Prostate gland (tissue), 2 donors: ENCODE measurements at regions not wholly inside any gene's neighbourhood (a gene's known extent, or its start where the extent isn't known, plus 50 kb on each side); places are given as distances from the start of the nearest gene placed in this dataset.

Source experiments
- DNase-seq: peaks from one replicate; pipeline ENCODE4 v3.0.0-alpha.2; 2019; ENCODE audit warnings: low spot score
- H3K27ac ChIP-seq, 2 donors: fragments of 200-600 bp; sonication (generic); 2 replicates each; pipeline ENCODE4 v1.5.1; 2017 to 2019
- H3K27me3 ChIP-seq: fragments of 200-600 bp; sonication (generic); replicated peaks from 2 replicates; pipeline ENCODE4 v1.5.1; 2019; ENCODE audit not compliant: insufficient read depth
- H3K36me3 ChIP-seq, 2 donors: fragments of 200-600 bp; sonication (generic); 1 replicate in 1 of 2; 2 replicates in 1 of 2; pipeline versions ENCODE4 v1.5.1 to v1.8.1; 2017 to 2019
- H3K4me1 ChIP-seq: fragments of 200-600 bp; sonication (generic); replicated peaks from 2 replicates; pipeline ENCODE4 v1.5.1; 2019
- H3K4me3 ChIP-seq, 2 donors: fragments of 200-600 bp; sonication (generic); 2 replicates each; pipeline ENCODE4 v1.5.1; 2017 to 2019
- H3K9me3 ChIP-seq: fragments of 200-600 bp; sonication (generic); 2 replicates; pipeline ENCODE4 v1.5.1; 2017
- POLR2A ChIP-seq: fragments of 450-650 bp; IDR thresholded peaks from one replicate; pipeline ENCODE4 v1.6.1; 2016; ENCODE audit warnings: antibody characterized with exemption, mild to moderate bottlenecking
- POLR2AphosphoS5 ChIP-seq: sonication (generic); formaldehyde crosslinking; IDR thresholded peaks from one replicate; pipeline ENCODE4 v1.6.1; 2017; ENCODE audit warnings: antibody characterized with exemption
- WGBS: methylation state at CpG from one replicate; pipeline ENCODE4 v1.1.5; 2018; 5-methylcytosine and 5-hydroxymethylcytosine counted together
- intact Hi-C: fragments of 100-400 bp; cut with DNase I; formaldehyde crosslinking; loops from one replicate; pipeline ENCODE4 v1.14.2; 2022
- TF ChIP-seq, protein P1 (sequence below), 4 experiments: fragments of 200-600 bp in 2 of 4; fragments of 450-650 bp in 2 of 4; sonication (generic) in 2 of 4; IDR thresholded peaks; 1 replicate in 3 of 4; 2 replicates in 1 of 4; pipeline ENCODE4 v1.5.1; 2016 to 2019; ENCODE audit warnings: antibody characterized with exemption in 4 of 4, mild to moderate bottlenecking in 2 of 4, moderate library complexity in 2 of 4

DNA sequence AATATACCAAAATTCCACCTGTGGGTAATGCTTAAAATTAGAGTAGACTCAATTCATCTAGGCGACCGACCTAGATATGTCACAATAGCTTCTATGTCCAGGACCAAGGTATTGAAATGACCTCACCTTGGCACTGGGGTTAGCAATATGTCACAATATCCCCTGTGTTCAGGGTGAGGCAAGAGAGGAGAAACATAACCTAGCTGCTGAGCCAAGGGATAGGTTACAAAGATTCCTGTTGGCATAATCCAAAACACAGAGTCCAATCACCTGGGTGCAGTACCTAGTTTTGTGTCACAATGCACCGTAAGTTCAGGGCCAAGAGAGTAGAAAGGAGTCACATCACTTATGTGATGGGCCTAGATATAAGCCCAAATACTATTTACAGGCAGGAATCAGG lies 957.5 kb upstream of the TSPY4 start:
- TF ChIP-seq POLR2A, result no peak
- TF ChIP-seq POLR2AphosphoS5, result no peak
- TF ChIP-seq, protein P1, sequence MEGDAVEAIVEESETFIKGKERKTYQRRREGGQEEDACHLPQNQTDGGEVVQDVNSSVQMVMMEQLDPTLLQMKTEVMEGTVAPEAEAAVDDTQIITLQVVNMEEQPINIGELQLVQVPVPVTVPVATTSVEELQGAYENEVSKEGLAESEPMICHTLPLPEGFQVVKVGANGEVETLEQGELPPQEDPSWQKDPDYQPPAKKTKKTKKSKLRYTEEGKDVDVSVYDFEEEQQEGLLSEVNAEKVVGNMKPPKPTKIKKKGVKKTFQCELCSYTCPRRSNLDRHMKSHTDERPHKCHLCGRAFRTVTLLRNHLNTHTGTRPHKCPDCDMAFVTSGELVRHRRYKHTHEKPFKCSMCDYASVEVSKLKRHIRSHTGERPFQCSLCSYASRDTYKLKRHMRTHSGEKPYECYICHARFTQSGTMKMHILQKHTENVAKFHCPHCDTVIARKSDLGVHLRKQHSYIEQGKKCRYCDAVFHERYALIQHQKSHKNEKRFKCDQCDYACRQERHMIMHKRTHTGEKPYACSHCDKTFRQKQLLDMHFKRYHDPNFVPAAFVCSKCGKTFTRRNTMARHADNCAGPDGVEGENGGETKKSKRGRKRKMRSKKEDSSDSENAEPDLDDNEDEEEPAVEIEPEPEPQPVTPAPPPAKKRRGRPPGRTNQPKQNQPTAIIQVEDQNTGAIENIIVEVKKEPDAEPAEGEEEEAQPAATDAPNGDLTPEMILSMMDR (IDR thresholded peaks at IDR 0.05), result no peak
- no peaks in the 10 kb centered on the region for H3K9me3 ChIP-seq
- H3K4me1 ChIP-seq, result no peaks in the 10 kb centered on the region
- 44% methylated on average over 1 of the region's 3 CpGs for WGBS
- no peak for DNase-seq
- H3K4me3 ChIP-seq, result no peak overlapping the region
- intact Hi-C loops, result no loop called here
- no peaks in the 10 kb centered on the region for H3K36me3 ChIP-seq
- H3K27ac ChIP-seq, result no peak overlapping the region
- H3K27me3 ChIP-seq, result no peaks in the 10 kb centered on the region

DNA sequence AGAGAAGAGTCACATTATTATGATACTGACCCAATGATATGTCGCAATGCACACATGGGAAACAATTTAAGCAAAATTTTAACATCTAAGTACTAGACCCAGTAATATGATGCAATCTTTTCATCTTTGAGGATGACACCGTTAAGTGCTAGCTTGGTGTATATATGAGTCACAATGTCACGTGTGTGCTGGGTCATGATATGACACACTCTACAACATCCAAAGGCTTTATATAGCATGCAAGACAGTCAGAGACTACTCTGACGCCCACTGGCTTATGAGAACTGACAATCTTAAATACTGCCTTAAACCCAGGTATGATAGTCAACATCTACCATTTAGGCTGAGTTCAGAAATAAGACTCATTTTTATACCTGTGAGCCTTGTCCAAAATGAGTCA lies 955.8 kb upstream of the TSPY4 start:
- H3K4me1 ChIP-seq, result no peaks in the 10 kb centered on the region
- H3K36me3 ChIP-seq, result no peaks in the 10 kb centered on the region
- no peak overlapping the region for H3K27ac ChIP-seq
- 71% methylated on average over 4 of the region's 4 CpGs for WGBS
- TF ChIP-seq, protein P1 (IDR thresholded peaks at IDR 0.05), result no peak
- TF ChIP-seq POLR2A, result no peak
- TF ChIP-seq POLR2AphosphoS5, result no peak
- intact Hi-C loops, result no loop called here
- no peak for DNase-seq
- no peak overlapping the region for H3K4me3 ChIP-seq
- H3K9me3 ChIP-seq, result no peaks in the 10 kb centered on the region
- no peaks in the 10 kb centered on the region for H3K27me3 ChIP-seq

DNA sequence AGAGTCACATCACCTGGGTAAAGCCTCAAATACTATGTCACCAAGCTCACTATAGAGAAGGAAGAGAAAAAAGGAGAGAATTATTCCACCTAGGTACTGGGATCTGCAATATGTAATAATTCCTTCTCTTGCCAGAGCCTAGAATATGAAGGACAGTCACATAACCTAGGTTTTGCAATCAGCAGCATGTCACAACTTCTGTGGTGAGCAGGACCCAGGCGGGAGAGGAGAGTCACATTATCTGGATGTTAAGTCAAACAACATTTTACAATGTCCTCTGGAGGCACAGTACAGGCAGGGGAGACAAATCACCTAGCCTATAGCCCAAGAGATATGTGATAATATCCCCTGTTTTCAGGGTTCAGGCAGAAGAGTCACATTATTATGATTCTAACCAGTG lies 951.2 kb upstream of the TSPY4 start:
- intact Hi-C loops, result no loop called here

DNA sequence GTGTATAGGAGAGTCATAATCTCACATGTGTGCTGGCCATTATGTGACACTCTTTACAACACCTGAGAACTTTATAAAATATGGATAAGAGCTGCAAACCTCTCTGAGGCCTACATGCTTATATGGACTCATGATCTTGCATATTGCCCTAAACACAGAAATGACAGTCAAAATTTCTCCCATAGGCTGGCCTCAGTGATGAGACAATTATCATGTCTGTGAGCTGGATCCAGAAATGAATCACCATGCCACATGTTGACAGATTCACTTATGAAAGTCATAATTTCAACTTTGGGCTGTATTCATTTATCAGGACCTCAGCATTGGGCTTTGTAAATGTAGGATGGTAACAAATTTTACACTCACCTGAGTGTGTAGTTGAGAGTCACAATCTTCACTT lies 948.8 kb upstream of the TSPY4 start:
- H3K4me3 ChIP-seq, result no peak overlapping the region
- H3K4me1 ChIP-seq, result no peaks in the 10 kb centered on the region
- no peak for DNase-seq
- TF ChIP-seq POLR2AphosphoS5 (no peak), POLR2A (no peak)
- TF ChIP-seq, protein P1 (IDR thresholded peaks at IDR 0.05), result no peak
- no peaks in the 10 kb centered on the region for H3K27me3 ChIP-seq
- no peaks in the 10 kb centered on the region for H3K36me3 ChIP-seq
- H3K27ac ChIP-seq, result no peak overlapping the region
- no peaks in the 10 kb centered on the region for H3K9me3 ChIP-seq
- intact Hi-C loops, result no loop called here

More for the DNA sequence above, 951.2 kb upstream of the TSPY4 start:
- Histone ChIP-seq H3K9me3 (no peaks in the 10 kb centered on the region), H3K36me3 (no peaks in the 10 kb centered on the region), H3K27me3 (no peaks in the 10 kb centered on the region), H3K4me3 (no peak overlapping the region), H3K27ac (no peak overlapping the region), H3K4me1 (no peaks in the 10 kb centered on the region)
- no peak for DNase-seq
- 67% methylated on average over 1 of the region's 1 CpG for WGBS
- TF ChIP-seq POLR2A, result no peak
- TF ChIP-seq POLR2AphosphoS5, result no peak
- TF ChIP-seq, protein P1 (IDR thresholded peaks at IDR 0.05), result no peak

DNA sequence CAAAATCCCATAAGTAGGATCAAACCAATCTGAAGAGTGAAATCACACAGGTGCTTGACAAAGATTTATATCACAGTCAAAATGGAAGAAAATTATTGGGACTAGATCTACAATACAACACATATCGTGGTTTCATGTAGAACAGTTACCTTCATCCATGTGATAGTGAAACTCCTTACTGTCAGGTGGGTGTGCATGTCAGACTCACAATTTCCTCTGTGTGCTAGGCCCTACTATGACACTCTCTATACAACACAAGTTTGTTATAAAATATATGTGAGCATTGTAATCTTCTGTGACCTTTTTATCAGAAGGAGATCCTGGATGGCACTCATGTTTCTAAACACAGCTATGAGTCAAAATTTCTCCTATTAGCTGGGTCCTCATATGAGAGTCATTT lies 947.0 kb upstream of the TSPY4 start:
- no peak for TF ChIP-seq POLR2A
- Histone ChIP-seq H3K4me1 (no peaks in the 10 kb centered on the region), H3K9me3 (no peaks in the 10 kb centered on the region), H3K4me3 (no peak overlapping the region), H3K36me3 (no peaks in the 10 kb centered on the region), H3K27ac (no peak overlapping the region), H3K27me3 (no peaks in the 10 kb centered on the region)
- 70% methylated on average over 1 of the region's 1 CpG for WGBS
- intact Hi-C loops, result no loop called here
- no peak for DNase-seq
